Thyroid gland (tissue), 4 donors: ENCODE measurements at regions not wholly inside any gene's neighbourhood (a gene's known extent, or its start where the extent isn't known, plus 50 kb on each side); places are given as distances from the start of the nearest gene placed in this dataset.

Experiments used
- POLR2A ChIP-seq, 2 donors: fragments of 450-650 bp; IDR thresholded peaks; one replicate each; pipeline ENCODE4 v1.6.1; 2017; ENCODE audit warnings: antibody characterized with exemption in 2 of 2, mild to moderate bottlenecking in 2 of 2, moderate library complexity in 1 of 2
- TF ChIP-seq, protein P1 (sequence below), 6 experiments: fragments of 200-600 bp in 3 of 6; fragments of 450-650 bp in 3 of 6; sonication (generic) in 3 of 6; IDR thresholded peaks; one replicate each; pipeline ENCODE4 v1.5.1; 2016 to 2019; ENCODE audit warnings: antibody characterized with exemption in 6 of 6, mild to moderate bottlenecking in 2 of 6, inconsistent platforms in 1 of 6, moderate library complexity in 1 of 6

DNA sequence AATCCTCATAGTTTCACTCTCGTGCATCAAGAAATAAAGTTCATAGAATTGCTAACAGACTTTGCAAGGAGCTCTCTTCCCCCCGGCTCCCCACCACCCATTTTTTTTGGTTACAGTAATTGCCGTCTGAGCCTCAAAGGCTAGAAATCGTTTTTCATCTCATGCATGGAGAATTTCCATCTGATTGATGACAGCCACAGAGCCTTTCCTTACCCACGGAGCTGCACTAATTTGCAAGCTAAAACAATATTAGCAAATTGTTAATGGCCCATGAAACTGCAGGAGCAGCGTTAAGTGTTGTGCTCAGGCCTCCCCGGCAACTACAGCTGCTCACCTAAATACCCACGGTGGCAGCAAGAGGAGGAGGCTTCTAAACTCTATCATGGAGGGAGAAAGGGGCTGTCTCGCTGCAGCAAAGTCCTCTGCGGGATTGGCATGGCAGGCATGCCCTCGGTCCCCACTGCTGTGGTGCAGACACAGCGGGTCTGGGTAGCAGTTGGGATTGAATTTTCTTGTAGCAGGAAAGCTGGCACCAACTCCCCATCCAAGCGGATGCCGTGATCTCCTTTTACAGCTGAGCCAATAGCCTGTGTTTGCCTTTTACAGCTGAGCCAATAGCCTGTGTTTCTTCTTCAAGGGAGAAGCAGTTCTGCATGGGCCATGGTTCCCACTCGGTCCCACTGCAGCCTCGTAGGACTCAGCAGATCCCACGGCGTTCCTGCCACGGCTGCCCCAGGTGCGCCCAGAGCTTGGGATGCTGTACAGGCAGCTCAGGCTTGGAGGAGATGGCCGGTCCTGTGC is 412.3 kb downstream of the BRD1 start:
- TF ChIP-seq, protein P1, sequence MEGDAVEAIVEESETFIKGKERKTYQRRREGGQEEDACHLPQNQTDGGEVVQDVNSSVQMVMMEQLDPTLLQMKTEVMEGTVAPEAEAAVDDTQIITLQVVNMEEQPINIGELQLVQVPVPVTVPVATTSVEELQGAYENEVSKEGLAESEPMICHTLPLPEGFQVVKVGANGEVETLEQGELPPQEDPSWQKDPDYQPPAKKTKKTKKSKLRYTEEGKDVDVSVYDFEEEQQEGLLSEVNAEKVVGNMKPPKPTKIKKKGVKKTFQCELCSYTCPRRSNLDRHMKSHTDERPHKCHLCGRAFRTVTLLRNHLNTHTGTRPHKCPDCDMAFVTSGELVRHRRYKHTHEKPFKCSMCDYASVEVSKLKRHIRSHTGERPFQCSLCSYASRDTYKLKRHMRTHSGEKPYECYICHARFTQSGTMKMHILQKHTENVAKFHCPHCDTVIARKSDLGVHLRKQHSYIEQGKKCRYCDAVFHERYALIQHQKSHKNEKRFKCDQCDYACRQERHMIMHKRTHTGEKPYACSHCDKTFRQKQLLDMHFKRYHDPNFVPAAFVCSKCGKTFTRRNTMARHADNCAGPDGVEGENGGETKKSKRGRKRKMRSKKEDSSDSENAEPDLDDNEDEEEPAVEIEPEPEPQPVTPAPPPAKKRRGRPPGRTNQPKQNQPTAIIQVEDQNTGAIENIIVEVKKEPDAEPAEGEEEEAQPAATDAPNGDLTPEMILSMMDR (IDR thresholded peaks at IDR 0.05): no peak
- no peak for TF ChIP-seq POLR2A (IDR thresholded peaks at IDR 0.05)
